Stomach (tissue), 8 donors: ENCODE measurements at regions not wholly inside any gene's neighbourhood (a gene's known extent, or its start where the extent isn't known, plus 50 kb on each side); places are given as distances from the start of the nearest gene placed in this dataset.

Experiments
- DNase-seq, 2 donors: peaks; one replicate each; pipeline versions ENCODE4 v3.0.0 to v3.0.0-alpha.2; 2013 to 2019
- H3K27ac ChIP-seq, 5 donors: fragments of 200-600 bp in 4 of 5; sonication (generic) in 4 of 5; one replicate each; pipeline ENCODE4 v1.5.1; 2013 to 2019; ENCODE audit warnings: mild to moderate bottlenecking in 1 of 5, moderate library complexity in 1 of 5
- H3K27me3 ChIP-seq, 3 donors: fragments of 200-600 bp; sonication (generic); one replicate each; pipeline ENCODE4 v1.5.1; 2017 to 2019; ENCODE audit warnings: mixed run types in 1 of 3
- H3K36me3 ChIP-seq, 4 donors: fragments of 200-600 bp; sonication (generic); 1 replicate in 3 of 4; 2 replicates in 1 of 4; pipeline ENCODE4 v1.5.1; 2016 to 2019
- H3K4me1 ChIP-seq, 4 donors: fragments of 200-600 bp; sonication (generic); one replicate each; pipeline ENCODE4 v1.5.1; 2016 to 2019
- H3K4me3 ChIP-seq, 4 donors: fragments of 200-600 bp; sonication (generic) in 3 of 4; one replicate each; pipeline ENCODE4 v1.5.1; 2016 to 2019; ENCODE audit warnings: mild to moderate bottlenecking in 1 of 4
- H3K9me3 ChIP-seq, 4 donors: fragments of 200-600 bp; sonication (generic); one replicate each; pipeline ENCODE4 v1.5.1; 2016 to 2019
- EP300 ChIP-seq: sonication (generic); formaldehyde crosslinking; IDR thresholded peaks from one replicate; pipeline ENCODE4 v1.6.1; 2017; ENCODE audit warnings: antibody characterized with exemption
- POLR2A ChIP-seq, 4 donors: fragments of 450-650 bp; IDR thresholded peaks; one replicate each; pipeline ENCODE4 v1.6.1; 2016; ENCODE audit warnings: antibody characterized with exemption in 4 of 4, control low read depth in 2 of 4, mild to moderate bottlenecking in 1 of 4, moderate library complexity in 1 of 4
- POLR2AphosphoS5 ChIP-seq, 3 donors: sonication (generic); formaldehyde crosslinking; IDR thresholded peaks; one replicate each; pipeline ENCODE4 v1.6.1; 2016; ENCODE audit warnings: antibody characterized with exemption in 3 of 3
- WGBS, 5 donors: extraction: QIAGEN DNeasy Blood & Tissue Kit in 3 of 5; methylation state at CpG; one replicate each; pipeline versions ENCODE4 v1.1.5 to v1.1.7; 2013 to 2018; 5-methylcytosine and 5-hydroxymethylcytosine counted together
- intact Hi-C: fragments of 100-400 bp; cut with DNase I; formaldehyde crosslinking; loops from one replicate; pipeline ENCODE4 v1.15.1; 2023; ENCODE audit warnings: low total_unique reads
- TF ChIP-seq, protein P1 (sequence below), 7 experiments: fragments of 450-650 bp in 4 of 7; fragments of 200-600 bp in 3 of 7; sonication (generic) in 3 of 7; IDR thresholded peaks; one replicate each; pipeline ENCODE4 v1.5.1; 2016 to 2019; ENCODE audit warnings: antibody characterized with exemption in 7 of 7, control low read depth in 2 of 7, mild to moderate bottlenecking in 1 of 7
- donor health status: healthy with polysubstance abuse.
- donor health status: Bipolar disorder and iron deficiency.
- donor health status: healthy.

DNA sequence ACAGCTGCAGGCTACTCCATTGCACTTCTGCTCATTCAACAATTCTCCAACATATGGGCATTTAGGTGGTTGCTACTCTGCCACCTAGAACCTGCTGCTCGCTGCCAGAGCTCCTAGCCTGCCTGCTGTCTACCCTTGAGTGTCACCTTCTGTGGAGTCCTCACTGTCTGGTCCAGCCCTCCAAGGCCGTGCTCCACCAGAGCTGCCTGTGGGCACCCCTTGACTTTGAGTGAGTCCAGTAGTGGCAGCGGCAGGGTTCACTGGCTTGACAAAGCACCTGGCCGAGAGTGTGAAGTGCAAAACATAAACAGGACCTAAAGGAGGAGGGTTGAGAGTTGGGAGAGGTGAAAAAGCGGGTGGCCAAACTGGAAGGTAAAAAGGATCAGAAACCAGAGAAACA lies 120.3 kb upstream of the DNAH14 start:
- H3K4me3 ChIP-seq: no peak overlapping the region
- H3K27me3 ChIP-seq: no peaks in the 10 kb centered on the region
- no peak overlapping the region for H3K27ac ChIP-seq
- H3K36me3 ChIP-seq: no peaks in the 10 kb centered on the region
- peaks cover 0 to 16% (median 4%) of the 10 kb centered on the region in 4 donors for H3K9me3 ChIP-seq
- intact Hi-C loops: no loop called here
- no peaks in the 10 kb centered on the region for H3K4me1 ChIP-seq
- 87 to 94% (median 90%) methylated on average over 5 of the region's 5 CpGs for WGBS, 5 donors
- no peak for DNase-seq
- TF ChIP-seq, protein P1, sequence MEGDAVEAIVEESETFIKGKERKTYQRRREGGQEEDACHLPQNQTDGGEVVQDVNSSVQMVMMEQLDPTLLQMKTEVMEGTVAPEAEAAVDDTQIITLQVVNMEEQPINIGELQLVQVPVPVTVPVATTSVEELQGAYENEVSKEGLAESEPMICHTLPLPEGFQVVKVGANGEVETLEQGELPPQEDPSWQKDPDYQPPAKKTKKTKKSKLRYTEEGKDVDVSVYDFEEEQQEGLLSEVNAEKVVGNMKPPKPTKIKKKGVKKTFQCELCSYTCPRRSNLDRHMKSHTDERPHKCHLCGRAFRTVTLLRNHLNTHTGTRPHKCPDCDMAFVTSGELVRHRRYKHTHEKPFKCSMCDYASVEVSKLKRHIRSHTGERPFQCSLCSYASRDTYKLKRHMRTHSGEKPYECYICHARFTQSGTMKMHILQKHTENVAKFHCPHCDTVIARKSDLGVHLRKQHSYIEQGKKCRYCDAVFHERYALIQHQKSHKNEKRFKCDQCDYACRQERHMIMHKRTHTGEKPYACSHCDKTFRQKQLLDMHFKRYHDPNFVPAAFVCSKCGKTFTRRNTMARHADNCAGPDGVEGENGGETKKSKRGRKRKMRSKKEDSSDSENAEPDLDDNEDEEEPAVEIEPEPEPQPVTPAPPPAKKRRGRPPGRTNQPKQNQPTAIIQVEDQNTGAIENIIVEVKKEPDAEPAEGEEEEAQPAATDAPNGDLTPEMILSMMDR (IDR thresholded peaks at IDR 0.05): no peak
- TF ChIP-seq POLR2A (IDR thresholded peaks at IDR 0.05) (no peak), POLR2AphosphoS5 (IDR thresholded peaks at IDR 0.05) (no peak), EP300 (no peak)

DNA sequence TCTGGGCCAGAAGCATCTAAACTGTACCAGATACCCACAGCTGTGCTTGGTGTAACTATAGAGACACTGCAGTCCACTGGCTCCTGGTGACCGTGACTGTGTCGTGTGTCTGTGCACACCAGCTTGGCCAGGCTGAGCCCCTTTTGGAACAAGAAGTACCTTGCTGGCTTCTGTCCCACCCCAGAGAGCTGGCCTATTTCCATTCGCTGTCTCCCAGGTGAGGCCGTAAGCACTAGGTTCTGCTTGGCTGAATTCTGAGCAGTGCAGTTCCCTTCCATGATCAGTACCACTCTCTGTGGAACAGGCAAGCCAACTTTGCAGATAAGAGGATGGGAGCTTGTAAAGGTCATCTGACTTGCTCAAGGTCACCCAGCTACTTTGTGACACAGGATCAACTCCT lies 119.9 kb upstream of the DNAH14 start:
- Histone ChIP-seq H3K4me3 (no peak overlapping the region), H3K36me3 (no peaks in the 10 kb centered on the region), H3K27ac (no peak overlapping the region), H3K9me3 (peaks cover 0 to 16% (median 4%) of the 10 kb centered on the region in 4 donors), H3K4me1 (no peaks in the 10 kb centered on the region), H3K27me3 (no peaks in the 10 kb centered on the region)
- TF ChIP-seq EP300: no peak
- no peak for TF ChIP-seq POLR2A (IDR thresholded peaks at IDR 0.05)
- TF ChIP-seq POLR2AphosphoS5 (IDR thresholded peaks at IDR 0.05): no peak
- TF ChIP-seq, protein P1 (IDR thresholded peaks at IDR 0.05): no peak
- WGBS, 5 donors: 89 to 95% (median 93%) methylated on average over 4 of the region's 4 CpGs
- intact Hi-C loops: no loop called here
- DNase-seq: no peak

DNA sequence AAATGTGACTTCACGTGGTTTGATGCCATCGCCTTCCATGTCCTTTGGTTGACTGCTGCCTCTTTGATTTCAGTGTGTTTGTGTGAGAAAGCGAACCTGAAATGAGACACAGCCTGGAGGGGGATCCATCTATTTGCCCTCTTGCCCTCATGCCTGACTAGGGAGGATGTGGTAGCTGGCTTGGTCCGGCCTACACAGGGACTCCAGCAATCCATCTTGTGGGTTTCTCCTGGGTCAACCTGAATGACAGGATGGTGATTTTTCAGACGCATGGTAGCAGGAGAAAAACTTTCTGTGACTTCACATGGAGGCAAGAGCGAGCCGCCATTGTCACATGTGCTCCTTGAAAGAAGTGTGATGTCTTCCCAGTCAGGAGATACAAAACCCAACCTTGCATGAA lies 117.9 kb upstream of the DNAH14 start:
- no peaks in the 10 kb centered on the region for H3K27me3 ChIP-seq
- H3K4me1 ChIP-seq: no peaks in the 10 kb centered on the region
- H3K36me3 ChIP-seq: no peaks in the 10 kb centered on the region
- no peak for DNase-seq
- 77 to 86% (median 80%) methylated on average over 7 of the region's 7 CpGs for WGBS, 5 donors
- TF ChIP-seq POLR2AphosphoS5 (IDR thresholded peaks at IDR 0.05) (no peak), EP300 (no peak), POLR2A (IDR thresholded peaks at IDR 0.05) (no peak)
- TF ChIP-seq, protein P1 (IDR thresholded peaks at IDR 0.05): no peak
- intact Hi-C loops: no loop called here
- no peak overlapping the region for H3K4me3 ChIP-seq
- no peak overlapping the region for H3K27ac ChIP-seq
- peaks cover 0 to 16% (median 4%) of the 10 kb centered on the region in 4 donors for H3K9me3 ChIP-seq

DNA sequence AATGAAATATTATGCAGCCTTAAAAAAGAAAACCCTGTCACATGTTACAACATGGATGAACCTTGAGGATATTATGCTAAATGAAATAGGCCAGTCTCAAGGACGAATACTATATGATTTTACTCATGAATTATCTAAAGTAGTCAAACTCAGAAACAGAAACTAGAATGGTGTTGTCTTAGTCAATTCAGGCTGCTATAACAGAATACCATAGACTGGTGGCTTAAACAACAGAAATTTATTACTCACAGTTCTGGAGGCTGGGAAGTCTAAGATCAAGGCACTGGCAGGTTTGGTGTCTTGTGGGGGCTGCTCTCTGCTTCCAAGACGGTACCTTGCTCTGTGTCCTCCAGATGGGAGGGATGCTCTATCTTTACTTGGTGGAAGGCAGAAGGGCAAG lies 113.8 kb upstream of the DNAH14 start:
- no peaks in the 10 kb centered on the region for H3K4me1 ChIP-seq
- 74 to 83% (median 76%) methylated on average over 2 of the region's 2 CpGs for WGBS, 5 donors
- DNase-seq: no peak
- H3K4me3 ChIP-seq: no peak overlapping the region
- intact Hi-C loops: no loop called here
- peaks cover 0 to 12% (median 6%) of the 10 kb centered on the region in 4 donors for H3K9me3 ChIP-seq
- H3K27ac ChIP-seq: no peak overlapping the region
- H3K27me3 ChIP-seq: no peaks in the 10 kb centered on the region
- TF ChIP-seq EP300: no peak
- TF ChIP-seq, protein P1 (IDR thresholded peaks at IDR 0.05): no peak
- no peak for TF ChIP-seq POLR2A (IDR thresholded peaks at IDR 0.05)
- TF ChIP-seq POLR2AphosphoS5 (IDR thresholded peaks at IDR 0.05): no peak
- no peaks in the 10 kb centered on the region for H3K36me3 ChIP-seq
